ENCODE measurements at regions not wholly inside any gene's neighbourhood (a gene's known extent, or its start where the extent isn't known, plus 50 kb on each side); places are given as distances from the start of the nearest gene placed in this dataset.

GRCh38 chr12:105559310-105559709, 228.8 kb downstream of the C12orf75 start:
- TF ChIP-seq CTCF (IDR thresholded peaks at IDR 0.05; ENCODE audit: extremely low read depth, insufficient read depth, missing control alignments): no peak
- in situ Hi-C loops (cut with MboI; ENCODE audit: low pct_unique_long_range_greater_than_20kb, low sequenced_read_pairs, unreplicated experiment): no loop called here
- no peak for DNase-seq (ENCODE audit: low spot score)

- no peak for DNase-seq (ENCODE audit: low spot score)
- in situ Hi-C loops (cut with MboI; ENCODE audit: low pct_unique_long_range_greater_than_20kb, low sequenced_read_pairs, unreplicated experiment): no loop called here
- TF ChIP-seq CTCF (IDR thresholded peaks at IDR 0.05; ENCODE audit: extremely low read depth, insufficient read depth, missing control alignments): no peak
These were observed 231.2 kb downstream of the C12orf75 start for GRCh38 chr12:105561546-105562198.

- in situ Hi-C loops (cut with MboI; ENCODE audit: low pct_unique_long_range_greater_than_20kb, low sequenced_read_pairs, unreplicated experiment): no loop called here
- TF ChIP-seq CTCF (IDR thresholded peaks at IDR 0.05; ENCODE audit: extremely low read depth, insufficient read depth, missing control alignments): no peak
- DNase-seq (ENCODE audit: low spot score): no peak
These were observed 231.9 kb downstream of the C12orf75 start for GRCh38 chr12:105562199-105562971.

GRCh38 chr12:105567061-105567460, 236.6 kb downstream of the C12orf75 start:
- in situ Hi-C loops (cut with MboI; ENCODE audit: low pct_unique_long_range_greater_than_20kb, low sequenced_read_pairs, unreplicated experiment): no loop called here
- no peak for DNase-seq (ENCODE audit: low spot score)

GRCh38 chr12:105569886-105570285, 239.4 kb downstream of the C12orf75 start:
- TF ChIP-seq CTCF (IDR thresholded peaks at IDR 0.05; ENCODE audit: extremely low read depth, insufficient read depth, missing control alignments): no peak
- DNase-seq (ENCODE audit: low spot score): no peak
- in situ Hi-C loops (cut with MboI; ENCODE audit: low pct_unique_long_range_greater_than_20kb, low sequenced_read_pairs, unreplicated experiment): no loop called here

More at GRCh38 chr12:105567061-105567460, 236.6 kb downstream of the C12orf75 start:
- no peak for TF ChIP-seq CTCF (IDR thresholded peaks at IDR 0.05; ENCODE audit: extremely low read depth, insufficient read depth, missing control alignments)

GRCh38 chr12:105570944-105571343, 240.5 kb downstream of the C12orf75 start:
- TF ChIP-seq CTCF (IDR thresholded peaks at IDR 0.05; ENCODE audit: extremely low read depth, insufficient read depth, missing control alignments): no peak
- in situ Hi-C loops (cut with MboI; ENCODE audit: low pct_unique_long_range_greater_than_20kb, low sequenced_read_pairs, unreplicated experiment): no loop called here
- no peak for DNase-seq (ENCODE audit: low spot score)

Data from GM13977 (cell line).